HG02884 (cell line): ENCODE measurements at regions not wholly inside any gene's neighbourhood (a gene's known extent, or its start where the extent isn't known, plus 50 kb on each side); places are given as distances from the start of the nearest gene placed in this dataset.
"Not testable (repeated sequence)": the region's sequence is repeated elsewhere in the genome, so short reads cannot be mapped to it uniquely, and the experiment has no call there.

Source experiments
- ATAC-seq: cut with Tn5 transposase; IDR thresholded peaks from one replicate; pipeline ENCODE4 v1.9.1; 2021; ENCODE audit warnings: mild to moderate bottlenecking, moderate library complexity; ENCODE audit not compliant: unreplicated experiment

DNA sequence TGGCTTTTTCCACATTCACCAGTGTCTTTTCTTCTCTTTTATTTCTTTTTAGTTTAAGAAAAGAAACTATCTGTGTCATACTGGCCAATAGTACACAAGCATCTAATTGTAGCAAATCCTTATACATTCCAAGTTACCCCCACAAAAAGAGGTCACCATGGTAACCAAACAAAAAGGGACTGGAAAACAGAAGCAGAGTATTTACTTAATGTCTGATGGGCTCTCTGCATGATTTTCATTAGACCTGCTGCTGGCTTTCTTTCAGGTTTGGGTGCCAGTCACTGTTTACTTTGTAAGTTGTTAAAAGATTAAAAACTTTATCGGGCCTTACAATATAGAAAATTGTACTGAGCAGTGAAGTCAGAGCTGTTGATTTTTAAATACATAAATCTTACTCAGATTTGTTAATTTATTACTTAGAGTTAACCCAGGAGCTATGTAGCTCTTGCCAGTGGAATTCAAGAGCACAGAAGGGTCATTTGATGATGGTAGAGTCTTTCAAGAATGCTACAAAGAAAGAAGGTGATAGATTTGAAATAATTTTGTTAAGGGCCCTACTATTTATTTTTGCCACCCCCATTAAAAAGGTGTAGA is 123.9 kb downstream of the BRMS1L start:
- ATAC-seq, result no peak

DNA sequence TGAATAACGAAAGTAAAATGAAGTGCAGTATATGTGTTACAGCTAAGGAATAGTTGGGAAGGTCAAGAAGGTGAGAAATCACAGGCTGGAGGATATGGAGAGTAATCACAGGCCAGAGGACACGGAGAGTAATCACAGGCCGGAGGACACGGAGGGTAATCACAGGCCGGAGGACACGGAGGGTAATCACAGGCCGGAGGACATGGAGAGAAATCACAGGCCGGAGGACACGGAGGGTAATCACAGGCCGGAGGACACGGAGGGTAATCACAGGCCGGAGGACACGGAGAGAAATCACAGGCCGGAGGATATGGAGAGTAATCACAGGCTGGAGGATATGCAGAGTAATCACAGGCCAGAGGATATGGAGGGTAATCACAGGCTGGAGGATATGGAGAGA is 121.8 kb downstream of the BRMS1L start:
- not testable (repeated sequence) for ATAC-seq

DNA sequence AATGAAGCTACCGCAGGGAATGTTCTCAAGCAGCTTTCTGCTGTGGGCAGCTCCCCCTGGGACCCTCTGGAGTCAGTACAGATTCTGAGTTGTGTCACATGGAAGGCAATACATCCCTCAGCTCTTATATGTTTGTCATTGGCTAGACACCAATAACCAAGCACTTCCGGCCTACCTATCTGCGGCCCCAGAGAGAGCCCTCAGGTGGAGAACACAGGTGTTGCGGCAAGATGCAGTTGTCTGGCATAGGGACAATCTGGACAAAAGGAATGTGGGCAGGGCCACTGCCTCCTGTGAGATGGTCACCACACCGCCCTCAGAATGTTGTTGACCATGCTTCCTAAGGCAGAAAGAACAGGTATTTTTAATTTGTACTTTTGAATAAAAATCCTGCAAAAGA is 118.7 kb downstream of the BRMS1L start:
- ATAC-seq, result peak; percentile 50

DNA sequence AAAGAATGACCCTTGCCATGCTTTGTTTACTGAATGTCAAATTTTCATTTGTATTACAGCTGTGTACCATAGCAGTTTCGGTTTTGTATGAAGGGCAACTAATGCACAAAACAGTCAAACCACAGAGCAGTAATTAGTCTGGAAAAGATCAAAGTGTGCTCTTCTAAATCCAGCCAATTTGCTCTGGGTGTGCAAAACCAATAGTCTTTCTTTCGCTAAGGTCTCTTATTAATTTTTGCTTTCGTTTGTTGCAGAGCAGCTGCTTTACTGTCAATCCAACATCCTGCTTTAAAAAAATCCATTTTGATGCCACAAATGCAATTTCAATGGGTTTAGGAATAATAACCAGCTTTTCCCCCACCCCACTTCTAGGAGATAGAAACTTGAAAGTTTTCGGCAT is 114.2 kb downstream of the BRMS1L start:
- no peak for ATAC-seq

DNA sequence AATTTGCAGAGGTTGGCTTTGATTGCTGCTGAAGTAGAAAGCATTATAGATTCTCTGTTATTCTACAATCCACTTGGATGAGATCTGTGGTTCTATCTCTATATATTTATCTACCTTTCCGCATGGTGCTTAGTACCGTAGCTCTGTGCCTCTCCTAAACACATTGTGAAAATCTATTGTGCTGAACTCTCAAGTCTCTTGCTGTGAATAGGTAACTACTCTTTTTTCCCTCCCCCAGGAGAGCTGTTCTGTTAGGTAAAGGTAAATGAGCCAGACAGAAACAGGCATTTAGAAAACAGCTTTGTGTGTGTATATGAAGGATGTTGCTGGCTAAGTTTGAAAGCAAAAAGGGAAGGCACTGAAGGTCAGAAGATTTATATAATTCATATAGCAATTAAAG is 112.6 kb downstream of the BRMS1L start:
- no peak for ATAC-seq

DNA sequence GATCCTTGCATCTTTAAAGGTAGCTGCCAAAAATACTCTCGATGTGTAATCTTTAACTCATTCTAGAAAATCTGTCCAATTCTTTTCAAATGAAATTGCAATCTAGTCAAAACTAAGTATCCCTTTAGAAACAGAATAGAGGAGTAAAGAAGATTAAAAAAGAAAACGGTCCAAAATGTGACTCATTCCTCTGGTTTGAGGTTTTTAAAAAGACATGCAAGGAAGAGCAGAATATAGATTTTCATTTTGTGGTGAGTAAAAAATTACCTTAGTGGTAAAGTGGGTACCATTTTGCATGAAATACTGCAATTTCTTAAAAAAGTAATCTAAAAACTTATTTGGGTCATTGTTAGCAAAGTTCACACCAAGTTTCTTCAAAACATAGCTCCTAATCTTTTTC is 108.4 kb downstream of the BRMS1L start:
- ATAC-seq, result peak; percentile 68

DNA sequence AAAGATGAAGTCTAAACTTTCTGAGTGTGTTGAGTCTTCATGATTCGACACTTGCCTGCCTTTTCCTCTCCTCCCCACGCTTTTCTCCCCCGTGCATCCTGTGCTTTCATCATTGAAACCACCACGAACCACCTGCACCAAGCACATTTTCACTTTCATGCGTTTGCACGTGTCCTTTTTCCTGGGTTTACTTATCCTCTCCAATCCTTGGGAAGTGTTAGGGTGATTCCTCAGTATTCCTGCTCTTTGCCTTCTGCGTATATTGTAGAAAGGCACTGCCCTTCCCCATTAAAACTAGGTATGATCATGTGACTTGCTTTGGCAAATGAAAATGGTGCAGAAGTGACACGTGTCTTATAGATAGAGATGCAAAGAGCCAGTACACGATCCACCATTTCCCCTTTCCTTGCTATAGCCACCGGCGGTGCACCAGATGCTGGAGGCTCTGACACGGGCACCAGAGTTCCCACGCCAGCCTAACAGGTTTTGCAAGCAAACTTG is 106.6 kb downstream of the BRMS1L start:
- peak; percentile 59 for ATAC-seq

DNA sequence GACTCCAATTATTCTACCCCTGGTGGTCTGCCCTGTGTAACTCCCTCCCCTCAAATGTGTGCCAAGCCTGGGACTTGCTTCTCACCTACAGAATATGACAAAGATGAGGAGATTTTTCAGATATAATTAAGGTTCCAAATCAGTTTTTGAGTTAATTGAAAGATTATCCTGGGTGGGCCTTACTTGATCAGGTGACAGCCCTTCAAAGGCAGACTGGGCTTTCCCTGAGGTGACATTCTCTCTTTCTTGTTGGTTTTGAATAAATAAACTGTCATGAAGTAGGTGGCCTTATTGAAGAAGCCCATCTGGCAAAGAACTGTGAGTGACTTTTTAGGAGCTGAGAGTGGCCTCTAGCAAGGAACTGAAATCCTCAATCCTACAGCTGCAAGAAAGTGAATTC is 106.0 kb downstream of the BRMS1L start:
- ATAC-seq, result peak; percentile 5

DNA sequence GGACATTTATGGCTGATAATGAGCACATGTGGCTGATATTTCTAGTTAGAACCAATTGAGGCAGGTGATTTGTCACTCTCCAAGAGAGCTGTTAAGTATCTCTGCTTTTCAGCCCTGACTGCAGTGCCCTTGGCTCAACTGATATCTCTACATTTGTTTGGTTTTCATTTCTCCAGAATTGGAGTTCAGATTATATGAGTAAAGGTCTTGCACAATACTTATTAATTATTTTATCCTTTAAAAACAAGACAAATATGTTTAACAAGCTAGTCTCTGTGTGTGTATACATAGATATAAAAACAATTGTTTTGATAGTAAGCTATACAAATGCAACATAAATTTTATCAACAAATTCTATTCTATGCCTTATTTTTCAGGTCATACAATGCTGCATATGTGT is 105.2 kb downstream of the BRMS1L start:
- no peak for ATAC-seq

DNA sequence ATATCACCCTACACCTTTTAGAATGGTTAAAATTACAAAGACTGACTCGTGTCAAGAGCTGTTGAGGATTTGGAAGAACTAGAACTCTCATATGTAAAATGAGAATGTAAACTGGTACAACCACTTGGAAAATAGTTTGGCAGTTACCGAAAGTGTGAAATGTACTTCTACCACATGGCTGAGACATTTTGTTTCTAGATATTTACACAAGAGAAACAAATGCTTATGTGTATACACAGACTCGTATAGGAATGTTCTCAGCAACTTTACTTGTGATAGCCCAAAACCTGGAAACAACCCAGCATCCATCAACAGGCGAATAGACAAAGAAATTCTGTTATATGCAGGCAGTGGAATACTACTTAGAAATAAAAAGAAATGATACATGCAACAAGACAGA is 103.0 kb downstream of the BRMS1L start:
- no peak for ATAC-seq

DNA sequence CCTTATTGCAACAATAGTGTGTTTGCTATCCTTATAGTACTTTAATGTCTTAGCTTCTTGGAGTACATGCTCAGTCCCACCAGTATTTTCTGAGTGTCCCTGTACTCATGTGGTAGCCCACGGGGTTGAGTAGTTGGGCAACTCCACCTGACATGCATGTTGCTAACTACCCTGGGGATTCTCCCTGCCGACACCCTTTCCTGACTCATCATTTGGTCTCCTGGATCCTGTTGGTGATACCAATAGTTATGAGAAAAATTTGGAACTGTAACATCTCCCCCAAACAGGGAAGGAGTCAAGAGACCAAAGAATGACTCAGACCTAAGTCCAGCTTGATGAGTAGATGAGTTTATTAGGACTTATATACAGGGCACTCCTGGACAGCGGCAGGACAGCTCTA is 101.6 kb downstream of the BRMS1L start:
- no peak for ATAC-seq

DNA sequence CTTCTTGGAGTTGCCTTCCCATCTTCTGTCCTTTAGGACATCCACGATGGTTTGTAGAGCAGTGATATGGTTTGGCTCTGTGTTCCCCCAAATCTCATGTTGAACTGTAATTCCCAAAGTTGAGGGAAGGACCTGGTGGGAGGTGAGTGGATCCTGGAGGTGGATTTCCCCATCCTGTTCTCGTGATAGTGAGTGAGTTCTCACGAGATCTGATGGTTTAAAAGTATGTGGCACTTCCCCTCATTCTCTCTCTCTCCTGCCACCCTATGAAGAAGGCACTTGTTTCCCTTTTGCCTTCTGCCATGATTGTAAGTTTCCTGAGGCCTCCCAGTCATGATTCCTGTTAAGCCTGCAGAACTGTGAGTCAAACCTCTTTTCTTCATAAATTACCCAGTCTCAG is 99.2 kb downstream of the BRMS1L start:
- ATAC-seq, result no peak

DNA sequence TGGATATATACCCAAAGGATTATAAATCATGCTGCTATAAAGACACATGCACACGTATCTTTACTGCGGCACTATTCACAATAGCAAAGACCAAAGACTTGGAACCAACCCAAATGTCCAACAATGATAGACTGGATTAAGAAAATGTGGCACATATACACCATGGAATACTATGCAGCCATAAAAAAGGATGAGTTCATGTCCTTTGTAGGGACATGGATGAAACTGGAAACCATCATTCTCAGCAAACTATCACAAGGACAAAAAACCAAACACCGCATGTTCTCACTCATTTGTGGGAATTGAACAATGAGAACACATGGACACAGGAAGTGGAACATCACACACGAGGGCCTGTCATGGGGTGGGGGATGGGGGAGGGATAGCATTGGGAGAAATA is 96.5 kb downstream of the BRMS1L start:
- ATAC-seq, result not testable (repeated sequence)

DNA sequence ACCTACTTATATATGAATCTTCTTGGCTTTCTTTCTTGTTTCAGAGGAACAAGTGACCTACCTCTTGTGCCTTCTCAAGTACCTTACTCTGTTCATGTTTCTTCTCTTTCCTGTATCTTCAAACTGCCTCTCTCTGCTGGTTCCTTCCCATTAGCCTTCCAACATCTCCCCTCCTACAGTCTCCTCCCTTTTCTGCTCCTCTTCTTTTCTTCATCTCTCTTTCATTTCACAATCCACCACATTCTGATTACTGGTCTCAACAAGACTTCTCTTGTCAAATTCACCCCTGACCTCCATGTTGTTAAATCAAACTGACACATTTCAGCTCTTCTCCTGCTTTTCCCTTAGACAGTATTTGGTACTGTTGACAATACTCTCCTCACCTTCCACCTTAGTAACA is 95.6 kb downstream of the BRMS1L start:
- no peak for ATAC-seq
